Epithelial cell of proximal tubule (primary cell): ENCODE measurements at regions not wholly inside any gene's neighbourhood (a gene's known extent, or its start where the extent isn't known, plus 50 kb on each side); places are given as distances from the start of the nearest gene placed in this dataset.
"Not testable (repeated sequence)": the region's sequence is repeated elsewhere in the genome, so short reads cannot be mapped to it uniquely, and the experiment has no call there.

Source experiments
- DNase-seq: peaks from one replicate; pipeline ENCODE4 v3.0.0-alpha.2; 2011; ENCODE audit warnings: low read depth
- H3K4me3 ChIP-seq: 2 replicates; pipeline ENCODE4 v1.5.1; 2011; ENCODE audit warnings: low read depth, mild to moderate bottlenecking, low read length
- TF ChIP-seq, protein P1 (sequence below): conservative IDR thresholded peaks from 2 replicates; pipeline ENCODE4 v1.5.1; 2012; ENCODE audit warnings: low read depth, mild to moderate bottlenecking, low read length

DNA sequence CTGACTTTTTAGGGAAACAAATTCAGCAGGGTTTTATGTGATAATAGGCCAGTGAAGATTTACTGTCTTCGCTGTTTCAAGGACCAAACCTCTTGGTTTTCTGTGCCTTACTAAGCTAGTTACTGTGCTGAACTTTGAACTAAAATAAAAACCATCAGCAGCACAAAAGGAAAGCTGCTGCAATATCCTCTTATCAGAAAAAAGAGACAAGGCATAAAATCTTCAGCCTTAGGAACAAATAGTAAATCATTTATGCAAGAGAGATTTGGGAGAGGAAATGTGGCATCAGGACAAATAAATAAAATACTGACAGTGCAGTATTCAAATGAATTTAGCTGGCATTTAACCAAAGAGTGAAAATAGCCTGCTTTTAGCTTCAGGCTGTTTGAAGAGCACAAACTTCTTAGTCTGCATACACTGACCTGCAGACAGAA is 64.1 kb upstream of the EHBP1 start:
- no peak overlapping the region for H3K4me3 ChIP-seq
- TF ChIP-seq, protein P1, sequence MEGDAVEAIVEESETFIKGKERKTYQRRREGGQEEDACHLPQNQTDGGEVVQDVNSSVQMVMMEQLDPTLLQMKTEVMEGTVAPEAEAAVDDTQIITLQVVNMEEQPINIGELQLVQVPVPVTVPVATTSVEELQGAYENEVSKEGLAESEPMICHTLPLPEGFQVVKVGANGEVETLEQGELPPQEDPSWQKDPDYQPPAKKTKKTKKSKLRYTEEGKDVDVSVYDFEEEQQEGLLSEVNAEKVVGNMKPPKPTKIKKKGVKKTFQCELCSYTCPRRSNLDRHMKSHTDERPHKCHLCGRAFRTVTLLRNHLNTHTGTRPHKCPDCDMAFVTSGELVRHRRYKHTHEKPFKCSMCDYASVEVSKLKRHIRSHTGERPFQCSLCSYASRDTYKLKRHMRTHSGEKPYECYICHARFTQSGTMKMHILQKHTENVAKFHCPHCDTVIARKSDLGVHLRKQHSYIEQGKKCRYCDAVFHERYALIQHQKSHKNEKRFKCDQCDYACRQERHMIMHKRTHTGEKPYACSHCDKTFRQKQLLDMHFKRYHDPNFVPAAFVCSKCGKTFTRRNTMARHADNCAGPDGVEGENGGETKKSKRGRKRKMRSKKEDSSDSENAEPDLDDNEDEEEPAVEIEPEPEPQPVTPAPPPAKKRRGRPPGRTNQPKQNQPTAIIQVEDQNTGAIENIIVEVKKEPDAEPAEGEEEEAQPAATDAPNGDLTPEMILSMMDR, result no peak
- no peak for DNase-seq

DNA sequence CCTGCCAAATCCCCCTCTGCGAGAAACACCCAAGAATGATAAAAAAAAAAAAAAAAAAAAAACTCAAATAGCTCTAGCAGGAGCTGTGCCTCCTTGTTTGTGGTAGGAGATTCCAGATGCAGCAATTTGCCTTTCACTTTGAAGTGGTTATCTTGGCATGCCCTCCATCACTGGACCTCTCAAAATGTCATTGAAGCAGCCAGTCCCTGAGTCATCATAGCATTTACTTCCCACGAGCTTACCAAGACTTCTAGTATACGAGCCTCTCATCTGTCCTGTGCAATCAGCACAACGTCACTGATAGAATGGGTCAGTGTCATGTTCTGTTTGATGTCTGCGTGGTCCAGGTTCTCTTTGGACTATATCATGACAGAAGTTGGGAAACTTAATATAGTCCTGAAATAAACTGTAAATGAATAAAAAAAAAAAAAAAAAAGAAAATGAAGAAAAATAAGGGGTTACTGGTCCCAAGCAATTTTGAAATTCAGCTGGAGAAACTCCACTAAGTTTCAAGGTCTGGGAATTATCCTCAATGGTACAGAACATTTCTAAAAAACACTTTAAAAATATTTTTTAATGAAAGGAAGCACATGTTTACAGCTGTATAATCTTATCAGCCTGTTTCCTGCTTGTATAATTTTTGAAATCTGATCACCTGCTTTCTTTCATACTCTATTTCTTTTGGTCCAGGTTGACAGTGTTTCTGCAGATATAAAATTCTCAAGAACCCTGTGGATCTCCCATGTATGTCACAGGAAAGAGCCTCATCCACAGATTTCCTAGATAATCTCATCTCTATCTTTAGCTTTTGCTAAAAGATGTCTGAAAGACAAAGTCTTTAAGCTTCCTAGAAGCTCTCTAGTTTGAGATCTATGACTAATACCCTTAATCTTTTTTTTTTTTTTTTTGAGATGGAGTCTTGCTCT is 74.1 kb upstream of the EHBP1 start:
- TF ChIP-seq, protein P1, result no peak
- no peak overlapping the region for H3K4me3 ChIP-seq
- DNase-seq, result no peak

DNA sequence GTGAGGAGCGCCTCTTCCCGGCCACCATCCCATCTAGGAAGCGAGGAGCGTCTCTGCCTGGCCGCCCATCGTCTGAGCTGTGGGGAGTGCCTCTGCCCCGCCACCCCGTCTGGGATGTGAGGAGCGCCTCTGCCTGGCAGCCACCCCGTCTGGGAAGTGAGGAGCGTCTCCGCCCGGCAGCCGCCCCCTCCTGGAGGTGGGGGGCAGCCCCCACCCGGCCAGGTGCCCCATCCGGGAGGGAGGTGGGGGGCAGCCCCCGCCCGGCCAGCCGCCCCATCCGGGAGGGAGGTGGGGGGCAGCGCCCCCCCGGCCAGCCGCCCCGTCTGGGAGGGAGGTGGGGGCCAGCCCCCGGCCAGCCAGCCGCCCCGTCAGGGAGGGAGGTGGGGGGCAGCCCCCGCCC is 75.3 kb upstream of the EHBP1 start:
- H3K4me3 ChIP-seq, DNase-seq: not testable (repeated sequence)

DNA sequence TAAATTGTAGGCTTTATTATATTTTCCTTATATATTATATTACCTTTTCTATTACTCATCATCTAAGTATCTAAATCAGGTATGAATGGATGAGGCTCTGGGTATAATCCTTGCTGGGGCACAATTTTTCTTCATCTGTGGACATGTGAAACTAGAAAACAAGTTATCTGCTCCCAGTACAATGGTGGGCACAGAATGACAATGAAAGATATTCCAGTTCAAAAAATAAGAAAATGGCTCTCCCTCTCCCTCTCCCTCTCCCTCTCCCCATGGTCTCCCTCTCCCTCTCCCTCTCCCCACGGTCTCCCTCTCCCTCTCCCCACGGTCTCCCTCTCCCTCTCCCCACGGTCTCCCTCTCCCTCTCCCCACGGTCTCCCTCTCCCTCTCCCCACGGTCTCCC is 76.2 kb upstream of the EHBP1 start:
- DNase-seq, H3K4me3 ChIP-seq: not testable (repeated sequence)

DNA sequence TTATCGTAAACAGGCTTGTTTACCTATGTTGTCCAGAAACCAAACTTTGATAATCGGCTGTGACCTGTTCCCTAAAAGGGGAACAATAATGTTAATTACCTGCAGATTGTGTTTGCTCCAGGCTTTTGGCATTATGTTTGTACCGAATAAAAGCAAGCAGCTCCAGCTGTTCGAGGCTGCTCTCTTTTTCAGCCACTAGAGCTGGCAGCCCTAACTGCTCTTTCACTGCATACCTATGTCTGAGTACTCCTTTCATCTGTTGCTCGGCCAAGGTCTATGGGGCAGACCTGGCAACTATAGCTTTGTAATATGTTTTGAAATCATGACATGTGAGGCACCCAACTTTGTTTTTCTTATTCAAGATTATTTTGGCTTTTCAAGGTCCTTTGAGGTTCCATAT is 77.8 kb upstream of the EHBP1 start:
- TF ChIP-seq, protein P1, result no peak
- H3K4me3 ChIP-seq, result no peak overlapping the region
- DNase-seq, result no peak

DNA sequence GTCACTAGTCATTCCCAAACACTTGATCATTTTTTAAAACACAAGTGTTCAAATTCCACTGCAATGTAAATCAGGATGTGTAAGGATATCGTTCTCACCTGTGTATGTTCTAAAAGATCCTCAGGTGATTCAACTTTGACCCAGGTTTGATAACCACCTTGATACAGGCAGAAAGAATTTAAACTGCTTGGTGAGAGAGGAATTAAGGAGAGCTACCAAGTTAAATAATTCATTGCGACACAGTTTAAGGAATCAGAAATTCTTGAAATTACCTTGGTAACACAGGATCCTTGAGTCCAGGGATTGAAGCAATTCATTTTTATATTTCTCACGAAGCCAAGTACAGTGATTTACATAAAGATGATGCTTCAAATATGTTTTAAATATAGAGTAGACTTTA is 80.7 kb upstream of the EHBP1 start:
- H3K4me3 ChIP-seq, result no peak overlapping the region
- TF ChIP-seq, protein P1, result no peak
- no peak for DNase-seq

DNA sequence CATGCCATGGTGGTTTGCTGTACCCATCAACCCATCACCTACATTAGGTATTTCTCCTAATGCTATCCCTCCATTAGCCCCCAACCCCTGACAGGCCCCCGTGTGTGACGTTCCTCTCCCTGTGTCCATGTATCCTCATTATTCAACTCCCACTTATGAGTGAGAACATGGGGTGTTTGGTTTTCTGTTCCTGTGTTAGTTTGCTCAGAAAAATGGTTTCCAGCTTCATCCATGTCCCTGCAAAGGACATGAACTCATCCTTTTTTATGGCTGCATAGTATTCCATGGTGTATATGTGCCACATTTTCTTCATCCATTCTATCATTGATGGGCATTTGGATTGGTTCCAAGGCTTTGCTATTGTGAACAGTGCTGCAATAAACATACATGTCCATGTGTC is 89.0 kb upstream of the EHBP1 start:
- H3K4me3 ChIP-seq, DNase-seq: not testable (repeated sequence)

DNA sequence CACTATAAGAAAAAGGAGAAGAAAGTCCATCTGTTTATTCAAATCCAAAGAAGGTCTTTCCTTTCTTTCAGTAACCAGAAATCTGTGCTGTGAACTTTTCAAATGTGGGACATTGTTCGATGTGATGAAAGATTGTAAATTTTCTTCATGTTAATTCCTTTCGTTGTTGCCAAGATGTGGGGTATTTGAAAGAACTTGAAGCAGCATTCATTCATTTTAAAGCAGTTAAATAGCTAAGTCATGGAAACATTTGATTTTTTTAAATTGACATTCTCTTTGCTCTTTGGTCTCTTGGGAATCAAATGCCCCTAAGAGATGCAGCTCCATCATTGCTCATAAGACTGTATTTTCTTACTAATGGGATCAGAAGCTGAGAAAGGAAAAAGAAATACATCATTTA is 93.7 kb upstream of the EHBP1 start:
- H3K4me3 ChIP-seq, result no peak overlapping the region
- no peak for DNase-seq
- TF ChIP-seq, protein P1, result no peak

DNA sequence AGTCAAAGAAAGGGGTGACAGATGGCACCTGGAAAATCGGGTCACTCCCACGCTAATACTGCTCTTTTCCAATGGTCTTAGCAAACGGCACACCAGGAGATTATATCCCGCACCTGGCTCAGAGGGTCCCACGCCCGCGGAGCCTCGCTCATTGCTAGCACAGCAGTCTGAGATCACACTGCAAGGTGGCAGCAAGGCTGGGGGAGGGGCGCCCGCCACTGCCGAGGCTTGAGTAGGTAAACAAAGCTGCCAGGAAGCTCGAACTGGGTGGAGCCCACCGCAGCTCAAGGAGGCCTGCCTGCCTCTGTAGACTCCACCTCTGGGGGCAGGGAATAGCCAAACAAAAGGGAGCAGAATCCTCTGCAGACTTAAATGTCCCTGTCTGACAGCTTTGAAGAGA is 99.5 kb upstream of the TMEM17 start:
- not testable (repeated sequence) for H3K4me3 ChIP-seq

More for the DNA sequence above, 99.5 kb upstream of the TMEM17 start:
- not testable (repeated sequence) for DNase-seq
